ENCODE measurements at regions not wholly inside any gene's neighbourhood (a gene's known extent, or its start where the extent isn't known, plus 50 kb on each side); places are given as distances from the start of the nearest gene placed in this dataset.

DNA sequence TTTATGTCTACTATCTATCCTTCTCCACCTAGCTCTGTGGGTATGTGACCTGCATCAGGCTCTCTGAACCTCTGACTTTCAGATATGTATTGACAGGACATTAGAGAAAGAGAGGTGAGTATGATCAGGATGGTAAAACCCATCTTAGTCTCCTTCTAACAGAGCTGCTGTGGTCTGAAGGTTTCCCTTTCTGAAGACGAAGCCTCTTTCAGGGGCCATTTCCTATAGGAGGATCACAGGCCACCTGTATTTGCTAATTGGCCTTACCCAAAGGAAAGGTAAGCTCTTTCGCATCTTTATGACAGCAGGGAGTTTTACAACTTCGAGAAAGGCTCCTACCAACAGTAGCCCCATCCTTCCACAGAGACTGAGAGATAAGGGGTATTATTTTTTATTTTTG, 442.9 kb downstream of the KCNJ3 start:
- 88 to 90% methylated on average over 3 of the region's 3 CpGs for WGBS, 2 donors
- H3K9me3 ChIP-seq: no peaks in the 10 kb centered on the region
- H3K4me3 ChIP-seq: no peak overlapping the region
- H3K27ac ChIP-seq: no peak overlapping the region
- H3K4me1 ChIP-seq: no peaks in the 10 kb centered on the region
- H3K27me3 ChIP-seq: no peaks in the 10 kb centered on the region
- no peaks in the 10 kb centered on the region for H3K36me3 ChIP-seq (ENCODE audit: low read depth, missing control alignments)
- TF ChIP-seq, protein P1, sequence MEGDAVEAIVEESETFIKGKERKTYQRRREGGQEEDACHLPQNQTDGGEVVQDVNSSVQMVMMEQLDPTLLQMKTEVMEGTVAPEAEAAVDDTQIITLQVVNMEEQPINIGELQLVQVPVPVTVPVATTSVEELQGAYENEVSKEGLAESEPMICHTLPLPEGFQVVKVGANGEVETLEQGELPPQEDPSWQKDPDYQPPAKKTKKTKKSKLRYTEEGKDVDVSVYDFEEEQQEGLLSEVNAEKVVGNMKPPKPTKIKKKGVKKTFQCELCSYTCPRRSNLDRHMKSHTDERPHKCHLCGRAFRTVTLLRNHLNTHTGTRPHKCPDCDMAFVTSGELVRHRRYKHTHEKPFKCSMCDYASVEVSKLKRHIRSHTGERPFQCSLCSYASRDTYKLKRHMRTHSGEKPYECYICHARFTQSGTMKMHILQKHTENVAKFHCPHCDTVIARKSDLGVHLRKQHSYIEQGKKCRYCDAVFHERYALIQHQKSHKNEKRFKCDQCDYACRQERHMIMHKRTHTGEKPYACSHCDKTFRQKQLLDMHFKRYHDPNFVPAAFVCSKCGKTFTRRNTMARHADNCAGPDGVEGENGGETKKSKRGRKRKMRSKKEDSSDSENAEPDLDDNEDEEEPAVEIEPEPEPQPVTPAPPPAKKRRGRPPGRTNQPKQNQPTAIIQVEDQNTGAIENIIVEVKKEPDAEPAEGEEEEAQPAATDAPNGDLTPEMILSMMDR (IDR thresholded peaks at IDR 0.05): no peak
- TF ChIP-seq POLR2A (IDR thresholded peaks at IDR 0.05): no peak
- intact Hi-C loops (cut with DNase I; ENCODE audit: low total_unique reads): no loop called here
- no peak for DNase-seq

DNA sequence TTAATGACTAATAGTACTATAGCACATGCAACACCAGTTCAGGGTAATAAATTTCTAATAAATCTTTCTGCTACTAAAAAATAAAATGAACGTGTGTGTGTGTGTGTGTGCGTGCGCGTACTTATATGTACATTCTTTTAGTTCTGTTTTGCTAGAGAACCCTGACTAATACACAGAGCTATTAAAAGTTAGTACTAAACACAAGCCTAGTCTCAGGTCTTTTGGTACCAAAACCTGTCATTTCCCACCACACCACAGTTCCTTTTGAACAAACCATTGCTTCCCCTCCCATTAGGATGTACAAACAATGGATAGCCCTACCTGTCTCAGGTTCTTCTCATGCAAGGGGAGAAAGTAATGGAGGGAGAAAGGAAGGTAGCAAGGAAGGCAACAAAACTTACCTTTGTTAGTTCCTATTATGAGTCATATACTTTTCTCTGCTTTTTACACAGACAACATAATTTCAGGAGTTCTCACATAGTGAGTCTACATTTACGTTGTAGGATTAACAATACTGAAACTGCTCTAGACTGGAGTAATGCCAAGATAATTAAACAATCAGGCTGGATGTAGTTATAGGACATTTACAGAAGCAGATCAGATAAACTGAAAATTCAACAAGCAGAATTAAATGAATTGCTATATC, 427.2 kb downstream of the KCNJ3 start:
- H3K4me1 ChIP-seq: no peaks in the 10 kb centered on the region
- H3K27ac ChIP-seq: no peak overlapping the region
- 80 to 85% methylated on average over 5 of the region's 5 CpGs for WGBS, 2 donors
- no peaks in the 10 kb centered on the region for H3K9me3 ChIP-seq
- H3K36me3 ChIP-seq (ENCODE audit: low read depth, missing control alignments): no peaks in the 10 kb centered on the region
- no peak for DNase-seq
- TF ChIP-seq POLR2A (IDR thresholded peaks at IDR 0.05): no peak
- TF ChIP-seq, protein P1 (IDR thresholded peaks at IDR 0.05): no peak
- H3K27me3 ChIP-seq: no peaks in the 10 kb centered on the region
- intact Hi-C loops (cut with DNase I; ENCODE audit: low total_unique reads): no loop called here
- H3K4me3 ChIP-seq: no peak overlapping the region

DNA sequence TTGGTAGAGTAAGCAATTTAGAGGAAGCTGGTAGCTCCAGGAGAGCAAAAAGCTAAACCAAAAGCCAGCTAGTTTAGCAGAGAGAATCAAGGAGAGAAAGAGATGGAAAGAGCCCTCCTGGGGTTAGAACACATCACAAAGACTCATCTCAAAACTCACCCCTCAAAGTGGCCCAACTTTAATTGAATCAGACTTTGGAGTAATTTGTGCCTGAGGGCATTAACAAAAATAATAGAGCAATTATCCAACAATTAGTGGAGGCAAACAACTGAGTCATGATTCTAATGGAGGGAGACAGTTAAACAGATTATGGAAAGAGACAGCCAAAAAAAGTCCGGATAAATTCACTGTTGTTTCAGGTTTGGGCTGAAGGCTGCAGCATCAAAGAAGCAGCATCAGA, 417.4 kb downstream of the KCNJ3 start:
- H3K4me1 ChIP-seq: no peaks in the 10 kb centered on the region
- no peaks in the 10 kb centered on the region for H3K36me3 ChIP-seq (ENCODE audit: low read depth, missing control alignments)
- no peak overlapping the region for H3K4me3 ChIP-seq
- no peak for DNase-seq
- intact Hi-C loops (cut with DNase I; ENCODE audit: low total_unique reads): no loop called here
- WGBS, 2 donors: 73 to 80% methylated on average over 1 of the region's 1 CpG
- no peaks in the 10 kb centered on the region for H3K9me3 ChIP-seq
- H3K27ac ChIP-seq: no peak overlapping the region
- TF ChIP-seq, protein P1 (IDR thresholded peaks at IDR 0.05): no peak
- no peak for TF ChIP-seq POLR2A (IDR thresholded peaks at IDR 0.05)
- H3K27me3 ChIP-seq: no peaks in the 10 kb centered on the region

DNA sequence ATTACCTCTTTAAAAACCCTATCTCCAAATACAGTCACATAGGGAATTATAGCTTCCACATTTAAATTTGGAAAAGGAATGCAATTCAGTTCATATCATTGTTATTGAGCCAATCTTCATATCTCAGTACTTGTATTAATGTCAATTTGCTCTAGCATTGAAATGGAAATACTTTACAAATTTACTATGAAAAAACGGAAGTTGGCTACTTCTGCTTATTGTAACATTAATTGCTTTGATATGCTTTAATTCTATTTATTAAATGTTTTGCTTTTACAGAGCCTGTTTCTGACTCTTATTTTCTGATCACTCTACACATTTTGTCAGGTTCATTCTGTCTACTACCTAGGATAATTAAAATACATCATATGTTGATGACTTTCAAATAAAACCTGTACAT, 412.6 kb downstream of the KCNJ3 start:
- Histone ChIP-seq H3K4me1 (no peaks in the 10 kb centered on the region), H3K4me3 (no peak overlapping the region), H3K36me3 (ENCODE audit: low read depth, missing control alignments) (no peaks in the 10 kb centered on the region), H3K27ac (no peak overlapping the region), H3K9me3 (no peaks in the 10 kb centered on the region), H3K27me3 (no peaks in the 10 kb centered on the region)
- intact Hi-C loops (cut with DNase I; ENCODE audit: low total_unique reads): no loop called here
- 88% methylated on average over 1 of the region's 1 CpG for WGBS, 2 donors
- no peak for DNase-seq
- no peak for TF ChIP-seq POLR2A (IDR thresholded peaks at IDR 0.05)
- TF ChIP-seq, protein P1 (IDR thresholded peaks at IDR 0.05): no peak

DNA sequence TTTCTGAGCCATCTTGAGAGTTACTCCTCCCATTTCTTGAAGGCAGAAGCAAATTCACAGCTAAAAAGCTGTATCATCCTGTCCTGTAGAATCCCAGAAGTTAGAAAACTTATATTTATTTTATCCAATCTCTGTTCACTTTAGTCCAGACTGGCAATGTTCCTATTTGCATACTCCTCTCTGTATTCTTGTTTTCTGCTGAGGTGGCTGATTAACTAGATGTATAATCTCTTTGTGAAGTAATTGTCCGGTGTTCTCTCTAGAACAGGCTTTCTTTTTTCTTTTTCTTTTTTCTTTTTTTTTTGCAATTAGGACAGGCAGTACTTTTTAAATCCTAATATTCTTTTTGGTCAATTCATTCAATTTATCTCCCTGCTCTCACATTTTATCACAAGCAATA, 411.0 kb downstream of the KCNJ3 start:
- no peak for TF ChIP-seq POLR2A (IDR thresholded peaks at IDR 0.05)
- TF ChIP-seq, protein P1 (IDR thresholded peaks at IDR 0.05): no peak
- 41 to 57% methylated on average over 1 of the region's 1 CpG for WGBS, 2 donors
- intact Hi-C loops (cut with DNase I; ENCODE audit: low total_unique reads): no loop called here

More for the DNA sequence above, 411.0 kb downstream of the KCNJ3 start:
- no peak overlapping the region for H3K4me3 ChIP-seq
- no peak for DNase-seq
- H3K27ac ChIP-seq: no peak overlapping the region
- H3K36me3 ChIP-seq (ENCODE audit: low read depth, missing control alignments): no peaks in the 10 kb centered on the region
- no peaks in the 10 kb centered on the region for H3K27me3 ChIP-seq
- H3K9me3 ChIP-seq: no peaks in the 10 kb centered on the region
- H3K4me1 ChIP-seq: no peaks in the 10 kb centered on the region

Data from testis (tissue), 2 donors.